Neural crest cell (in vitro differentiated cells): ENCODE measurements at regions not wholly inside any gene's neighbourhood (a gene's known extent, or its start where the extent isn't known, plus 50 kb on each side); places are given as distances from the start of the nearest gene placed in this dataset.
"Not testable (repeated sequence)": the region's sequence is repeated elsewhere in the genome, so short reads cannot be mapped to it uniquely, and the experiment has no call there.

ENCODE experiments used
- DNase-seq: peaks from one replicate; pipeline ENCODE4 v3.0.0; 2021; ENCODE audit warnings: low read depth, mixed read lengths, low spot score
- H3K27ac Mint-ChIP-seq: one replicate; pipeline ENCODE4 v1.8.0; 2021; ENCODE audit warnings: mild to moderate bottlenecking, mixed read lengths; ENCODE audit not compliant: unreplicated experiment
- H3K27me3 Mint-ChIP-seq: 2 replicates; pipeline ENCODE4 v1.8.0; 2021; ENCODE audit warnings: low read depth, mild to moderate bottlenecking, mixed read lengths
- H3K36me3 Mint-ChIP-seq: 2 replicates; pipeline ENCODE4 v1.8.0; 2021; ENCODE audit warnings: low read depth, mild to moderate bottlenecking, mixed read lengths
- H3K4me1 Mint-ChIP-seq: 2 replicates; pipeline ENCODE4 v1.8.0; 2021; ENCODE audit warnings: mixed read lengths
- H3K4me3 Mint-ChIP-seq: one replicate; pipeline ENCODE4 v1.8.0; 2021; ENCODE audit warnings: mild to moderate bottlenecking, mixed read lengths
- H3K9me3 Mint-ChIP-seq: 2 replicates; pipeline ENCODE4 v1.8.0; 2021; ENCODE audit warnings: mixed read lengths
- TF ChIP-seq, protein P1 (sequence below): fragments of 200-600 bp; sonication (generic); conservative IDR thresholded peaks from 2 replicates; pipeline ENCODE4 v1.5.0; 2021; ENCODE audit warnings: antibody characterized with exemption, mild to moderate bottlenecking

GRCh38 chr9:71607461-71607881 lies 160.8 kb downstream of the CEMIP2 start:
- no peak for DNase-seq
- Mint-ChIP-seq H3K4me3 (no peak overlapping the region), H3K36me3 (no peaks in the 10 kb centered on the region), H3K4me1 (no peaks in the 10 kb centered on the region), H3K27ac (no peak overlapping the region), H3K9me3 (peaks cover 7% of the 10 kb centered on the region), H3K27me3 (no peaks in the 10 kb centered on the region)
- TF ChIP-seq, protein P1, sequence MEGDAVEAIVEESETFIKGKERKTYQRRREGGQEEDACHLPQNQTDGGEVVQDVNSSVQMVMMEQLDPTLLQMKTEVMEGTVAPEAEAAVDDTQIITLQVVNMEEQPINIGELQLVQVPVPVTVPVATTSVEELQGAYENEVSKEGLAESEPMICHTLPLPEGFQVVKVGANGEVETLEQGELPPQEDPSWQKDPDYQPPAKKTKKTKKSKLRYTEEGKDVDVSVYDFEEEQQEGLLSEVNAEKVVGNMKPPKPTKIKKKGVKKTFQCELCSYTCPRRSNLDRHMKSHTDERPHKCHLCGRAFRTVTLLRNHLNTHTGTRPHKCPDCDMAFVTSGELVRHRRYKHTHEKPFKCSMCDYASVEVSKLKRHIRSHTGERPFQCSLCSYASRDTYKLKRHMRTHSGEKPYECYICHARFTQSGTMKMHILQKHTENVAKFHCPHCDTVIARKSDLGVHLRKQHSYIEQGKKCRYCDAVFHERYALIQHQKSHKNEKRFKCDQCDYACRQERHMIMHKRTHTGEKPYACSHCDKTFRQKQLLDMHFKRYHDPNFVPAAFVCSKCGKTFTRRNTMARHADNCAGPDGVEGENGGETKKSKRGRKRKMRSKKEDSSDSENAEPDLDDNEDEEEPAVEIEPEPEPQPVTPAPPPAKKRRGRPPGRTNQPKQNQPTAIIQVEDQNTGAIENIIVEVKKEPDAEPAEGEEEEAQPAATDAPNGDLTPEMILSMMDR = no peak

DNA sequence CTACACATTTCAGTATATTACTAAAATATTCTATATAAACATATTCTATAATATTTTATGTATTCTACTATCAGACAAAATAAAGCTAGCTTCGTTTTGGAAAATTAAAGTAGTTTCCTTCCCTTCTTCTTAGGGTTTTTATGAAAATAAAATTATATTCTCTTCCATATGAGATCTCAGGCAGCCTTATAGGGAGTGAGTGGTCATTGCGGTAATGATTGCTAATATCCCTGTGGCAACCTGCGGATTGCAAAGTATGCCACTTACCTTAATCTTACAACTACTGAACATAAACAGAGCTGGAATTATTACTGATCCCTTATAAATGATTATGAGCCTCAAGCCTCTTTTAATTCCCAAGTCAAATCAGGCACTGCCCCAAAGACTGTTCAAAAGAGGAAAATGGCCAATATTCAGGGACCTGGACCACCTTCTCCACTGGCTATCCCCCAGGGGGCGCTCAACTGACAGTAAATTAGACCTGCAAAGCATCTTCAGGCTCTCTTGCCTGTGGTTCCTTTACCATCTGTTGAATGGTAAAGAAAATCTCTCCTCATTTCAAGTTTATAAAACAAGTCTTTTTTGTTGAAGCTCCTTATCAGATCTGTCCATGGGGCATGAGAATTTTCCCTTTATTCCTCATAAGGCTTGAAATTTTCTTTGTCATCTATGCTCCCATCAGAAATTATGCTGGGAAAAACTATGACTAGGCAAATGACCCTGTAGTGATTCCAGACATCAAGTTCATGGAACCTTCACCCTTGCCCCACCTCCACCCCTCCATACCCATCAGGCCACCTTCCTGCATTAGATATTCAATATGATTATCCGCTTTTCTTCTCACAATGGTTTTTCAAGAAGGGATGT lies 163.9 kb downstream of the CEMIP2 start:
- H3K27ac Mint-ChIP-seq = no peak overlapping the region
- H3K4me1 Mint-ChIP-seq = no peaks in the 10 kb centered on the region
- peak; percentile 80 for DNase-seq
- H3K27me3 Mint-ChIP-seq = no peaks in the 10 kb centered on the region
- no peaks in the 10 kb centered on the region for H3K36me3 Mint-ChIP-seq
- TF ChIP-seq, protein P1 = peak; percentile 89
- no peak overlapping the region for H3K4me3 Mint-ChIP-seq
- H3K9me3 Mint-ChIP-seq = no peaks in the 10 kb centered on the region

DNA sequence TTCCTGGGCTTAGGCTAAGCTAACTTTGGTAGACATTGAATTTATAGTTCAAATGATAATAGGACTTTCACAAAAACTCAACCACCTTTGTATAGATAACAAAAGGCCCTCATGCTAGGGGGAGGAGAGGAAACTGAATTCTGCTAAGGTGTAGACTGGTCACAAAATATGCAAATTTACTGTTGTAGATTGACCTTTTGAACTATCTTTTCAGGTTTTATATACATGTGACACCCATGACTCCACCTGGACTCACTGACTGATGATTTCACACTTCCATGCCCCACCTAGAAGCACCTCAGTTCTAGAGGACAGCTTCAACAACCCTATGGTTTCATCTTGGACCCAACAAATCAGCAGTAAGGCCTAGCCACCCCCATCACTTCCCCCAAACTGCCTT lies 165.7 kb downstream of the CEMIP2 start:
- no peaks in the 10 kb centered on the region for H3K4me1 Mint-ChIP-seq
- H3K27me3 Mint-ChIP-seq = no peaks in the 10 kb centered on the region
- peaks cover 3% of the 10 kb centered on the region for H3K9me3 Mint-ChIP-seq
- H3K27ac Mint-ChIP-seq = no peak overlapping the region
- no peak overlapping the region for H3K4me3 Mint-ChIP-seq
- no peak for DNase-seq
- TF ChIP-seq, protein P1 = no peak
- H3K36me3 Mint-ChIP-seq = no peaks in the 10 kb centered on the region

DNA sequence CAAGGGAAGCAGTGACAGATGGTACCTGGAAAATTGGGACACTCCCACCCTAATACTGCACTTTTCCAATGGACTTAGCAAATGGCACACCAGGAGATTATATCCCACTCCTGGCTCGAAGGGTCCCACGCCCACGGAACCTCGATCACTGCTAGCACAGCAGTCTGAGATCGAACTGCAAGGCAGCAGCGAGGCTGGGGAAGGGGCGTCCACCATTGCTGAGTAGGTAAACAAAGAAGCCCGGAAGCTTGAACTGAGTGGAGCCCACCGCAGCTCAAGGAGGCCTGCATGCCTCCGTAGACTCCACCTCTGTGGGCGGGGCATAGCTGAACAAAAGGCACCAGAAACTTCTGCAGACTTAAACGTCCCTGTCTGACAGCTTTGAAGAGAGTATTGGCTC lies 172.6 kb downstream of the CEMIP2 start:
- not testable (repeated sequence) for H3K4me1 Mint-ChIP-seq, H3K27me3 Mint-ChIP-seq, DNase-seq, H3K36me3 Mint-ChIP-seq, H3K4me3 Mint-ChIP-seq, H3K27ac Mint-ChIP-seq, H3K9me3 Mint-ChIP-seq

DNA sequence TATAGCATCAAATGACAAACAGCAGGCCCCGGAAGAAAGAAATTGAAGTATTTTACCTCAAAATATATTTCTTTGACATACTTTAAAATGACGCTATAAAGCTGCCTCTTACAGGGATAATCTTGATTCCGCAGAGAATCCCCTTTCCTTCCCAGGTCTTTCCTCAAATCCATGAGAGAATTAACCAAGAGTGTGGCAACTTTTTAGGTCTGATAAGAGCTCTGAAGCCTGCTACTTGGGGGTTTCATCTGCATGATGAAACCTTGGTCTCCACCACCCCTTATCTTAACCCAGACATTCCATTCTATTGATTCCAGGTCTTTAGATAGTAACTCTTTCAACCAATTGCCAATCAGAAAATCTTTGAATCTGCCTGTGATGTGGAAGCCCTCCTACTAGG lies 173.8 kb downstream of the CEMIP2 start:
- TF ChIP-seq, protein P1 = no peak
- Mint-ChIP-seq H3K4me3 (no peak overlapping the region), H3K9me3 (peaks cover 5% of the 10 kb centered on the region), H3K27ac (no peak overlapping the region), H3K36me3 (no peaks in the 10 kb centered on the region), H3K4me1 (no peaks in the 10 kb centered on the region), H3K27me3 (no peaks in the 10 kb centered on the region)
- DNase-seq = no peak

DNA sequence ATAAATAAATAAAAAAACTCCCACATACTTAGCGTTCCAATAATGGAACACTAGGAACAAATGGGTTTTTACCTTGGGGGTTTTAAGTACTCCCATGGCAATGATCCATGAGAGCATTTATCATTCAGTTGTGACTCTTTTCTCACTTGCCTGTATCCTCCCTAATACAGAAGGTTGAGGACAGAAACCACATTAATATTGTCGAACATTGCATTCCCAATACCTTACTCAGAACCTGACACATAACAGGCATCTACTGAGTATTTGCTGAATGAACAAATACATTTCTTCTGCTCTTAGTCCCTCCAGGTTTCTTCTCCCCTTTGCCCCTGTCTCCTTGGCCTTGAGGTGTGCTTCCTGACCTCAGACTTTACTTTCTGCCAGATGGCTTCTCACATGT lies 175.9 kb downstream of the CEMIP2 start:
- no peak overlapping the region for H3K4me3 Mint-ChIP-seq
- TF ChIP-seq, protein P1 = no peak
- no peaks in the 10 kb centered on the region for H3K27me3 Mint-ChIP-seq
- H3K36me3 Mint-ChIP-seq = no peaks in the 10 kb centered on the region
- H3K27ac Mint-ChIP-seq = no peak overlapping the region
- H3K4me1 Mint-ChIP-seq = no peaks in the 10 kb centered on the region
- no peak for DNase-seq
- peaks cover 2% of the 10 kb centered on the region for H3K9me3 Mint-ChIP-seq
